ENCODE measurements at regions not wholly inside any gene's neighbourhood (a gene's known extent, or its start where the extent isn't known, plus 50 kb on each side); places are given as distances from the start of the nearest gene placed in this dataset.

DNA sequence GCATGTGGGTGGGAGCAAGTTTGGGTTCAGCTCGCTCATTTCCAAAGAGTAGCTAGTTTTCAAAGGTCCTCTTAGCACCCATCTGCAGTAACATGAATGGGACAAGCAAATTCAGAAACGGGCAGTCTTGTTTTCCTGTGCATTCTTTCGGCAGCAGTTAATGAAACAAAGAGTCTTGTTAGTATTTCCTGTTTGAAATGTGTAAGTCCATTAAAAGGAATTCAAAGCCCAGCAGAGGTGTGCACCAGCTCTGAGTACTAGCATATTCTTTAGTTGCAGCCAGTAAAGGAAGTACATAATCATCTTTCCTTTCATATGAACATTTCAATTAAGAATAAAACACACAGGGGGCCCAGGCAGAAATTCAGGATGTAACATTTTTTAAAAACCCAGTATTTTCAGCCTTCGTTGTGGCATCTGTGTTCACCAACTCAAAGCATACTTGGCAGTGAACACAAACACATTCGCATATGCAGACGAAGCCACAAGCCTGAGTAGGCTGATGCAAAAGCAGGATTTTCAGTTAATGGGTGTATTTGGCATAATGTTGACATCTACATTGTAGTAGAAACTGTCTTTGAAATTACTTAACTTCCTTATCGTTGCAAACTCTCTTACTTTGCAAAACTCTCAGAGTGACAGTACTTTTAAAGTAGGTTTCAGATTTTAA, 570.0 kb upstream of the FLRT2 start:
- TF ChIP-seq, protein P1, sequence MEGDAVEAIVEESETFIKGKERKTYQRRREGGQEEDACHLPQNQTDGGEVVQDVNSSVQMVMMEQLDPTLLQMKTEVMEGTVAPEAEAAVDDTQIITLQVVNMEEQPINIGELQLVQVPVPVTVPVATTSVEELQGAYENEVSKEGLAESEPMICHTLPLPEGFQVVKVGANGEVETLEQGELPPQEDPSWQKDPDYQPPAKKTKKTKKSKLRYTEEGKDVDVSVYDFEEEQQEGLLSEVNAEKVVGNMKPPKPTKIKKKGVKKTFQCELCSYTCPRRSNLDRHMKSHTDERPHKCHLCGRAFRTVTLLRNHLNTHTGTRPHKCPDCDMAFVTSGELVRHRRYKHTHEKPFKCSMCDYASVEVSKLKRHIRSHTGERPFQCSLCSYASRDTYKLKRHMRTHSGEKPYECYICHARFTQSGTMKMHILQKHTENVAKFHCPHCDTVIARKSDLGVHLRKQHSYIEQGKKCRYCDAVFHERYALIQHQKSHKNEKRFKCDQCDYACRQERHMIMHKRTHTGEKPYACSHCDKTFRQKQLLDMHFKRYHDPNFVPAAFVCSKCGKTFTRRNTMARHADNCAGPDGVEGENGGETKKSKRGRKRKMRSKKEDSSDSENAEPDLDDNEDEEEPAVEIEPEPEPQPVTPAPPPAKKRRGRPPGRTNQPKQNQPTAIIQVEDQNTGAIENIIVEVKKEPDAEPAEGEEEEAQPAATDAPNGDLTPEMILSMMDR (IDR thresholded peaks at IDR 0.05): no peak
- no peak for TF ChIP-seq POLR2A (IDR thresholded peaks at IDR 0.05)
